ENCODE measurements at regions not wholly inside any gene's neighbourhood (a gene's known extent, or its start where the extent isn't known, plus 50 kb on each side); places are given as distances from the start of the nearest gene placed in this dataset.

GRCh38 chr11:69924308-69925161, 105.3 kb upstream of the FGF3 start (continued):
- TF ChIP-seq CEBPZ (IDR thresholded peaks at IDR 0.05; ENCODE audit: low read depth, low read length) (no peak), CHD4 (IDR thresholded peaks at IDR 0.05) (no peak), ZNF687 (IDR thresholded peaks at IDR 0.05) (no peak), MYC (IDR thresholded peaks at IDR 0.05; ENCODE audit: insufficient read depth, insufficient read length, insufficient replicate concordance, low read length, severe bottlenecking) (no peak), MLLT1 (IDR thresholded peaks at IDR 0.05) (no peak), RBBP5 (conservative IDR thresholded peaks at IDR 0.05) (no peak), HDGF (IDR thresholded peaks at IDR 0.05) (no peak), BHLHE40 (IDR thresholded peaks at IDR 0.05; ENCODE audit: borderline replicate concordance in 1 of 2, low read depth in 2 of 2, low read length in 1 of 2) (no peak)

Measured in GM12878 (cell line).